ENCODE measurements at regions not wholly inside any gene's neighbourhood (a gene's known extent, or its start where the extent isn't known, plus 50 kb on each side); places are given as distances from the start of the nearest gene placed in this dataset.

DNA sequence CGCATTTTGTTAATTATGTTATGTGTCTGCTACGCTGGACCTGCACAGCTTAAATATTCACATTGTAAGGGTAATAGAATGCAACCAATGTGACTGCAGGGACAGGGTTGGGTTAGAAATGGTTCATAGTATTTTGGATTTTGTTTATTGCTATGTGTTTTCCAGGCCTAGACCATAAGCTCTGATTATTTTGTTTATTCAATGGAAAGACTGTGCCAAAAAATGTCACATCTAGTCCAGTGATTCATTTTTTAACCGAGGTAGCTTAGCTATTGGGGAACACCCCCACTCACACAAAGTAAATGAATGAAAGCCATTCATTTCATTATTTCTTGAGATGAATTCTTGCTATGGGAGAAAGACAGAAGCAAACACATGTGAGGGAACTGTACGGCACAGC is 516.5 kb upstream of the ANKRD30A start:
- RAD21 ChIA-PET (ENCODE audit: low non-redundant PET in 1 of 2, low total read pairs in 2 of 2, uncharacterized antibody in 2 of 2, unreplicated experiment in 2 of 2), result no interaction called here
- ATAC-seq (no peak), DNase-seq (ENCODE audit: low read depth, low spot score) (no peak)
- Histone ChIP-seq H3K36me3 (ENCODE audit: control insufficient read depth in 1 of 2, insufficient read depth in 2 of 2, low read length in 2 of 2) (no peaks in the 10 kb centered on the region), H3K27ac (ENCODE audit: low read depth, low read length) (no peak overlapping the region), H2AFZ (ENCODE audit: low read depth, low read length, poor library complexity, severe bottlenecking) (no peak overlapping the region), H3K4me2 (ENCODE audit: low read length) (no peak overlapping the region), H4K20me1 (ENCODE audit: insufficient read depth) (no peaks in the 10 kb centered on the region), H3K79me2 (ENCODE audit: insufficient read depth, low read length) (no peaks in the 10 kb centered on the region), H3K9ac (ENCODE audit: low read length) (no peak overlapping the region), H3K4me3 (replicated peaks in 1 of 2; ENCODE audit: low read depth in 1 of 2, low read length in 2 of 2) (no peak overlapping the region), H3K9me2 (ENCODE audit: insufficient read depth) (no peaks in the 10 kb centered on the region), H3K4me1 (ENCODE audit: control insufficient read depth in 1 of 2, insufficient read depth in 2 of 2, low read length in 2 of 2) (no peaks in the 10 kb centered on the region), H3K27me3 (ENCODE audit: insufficient read depth, low read length) (no peaks in the 10 kb centered on the region), H3K9me3 (ENCODE audit: control insufficient read depth in 1 of 2, insufficient read depth in 1 of 2, low read depth in 1 of 2, low read length in 2 of 2) (peaks cover 4 to 8% of the 10 kb centered on the region in 2 experiments; a peak in 2 of 4 replicates)
- intact Hi-C loops (cut with micrococcal nuclease), result no loop called here
- no TSS peak for BruUV-seq (replicated peaks)
- POLR2A ChIA-PET, result no interaction called here
- CTCF ChIA-PET, result no interaction called here
- no peak for TF ChIP-seq ZNF274 (IDR thresholded peaks at IDR 0.05; ENCODE audit: low read depth, low read length)
- TF ChIP-seq, protein P1, sequence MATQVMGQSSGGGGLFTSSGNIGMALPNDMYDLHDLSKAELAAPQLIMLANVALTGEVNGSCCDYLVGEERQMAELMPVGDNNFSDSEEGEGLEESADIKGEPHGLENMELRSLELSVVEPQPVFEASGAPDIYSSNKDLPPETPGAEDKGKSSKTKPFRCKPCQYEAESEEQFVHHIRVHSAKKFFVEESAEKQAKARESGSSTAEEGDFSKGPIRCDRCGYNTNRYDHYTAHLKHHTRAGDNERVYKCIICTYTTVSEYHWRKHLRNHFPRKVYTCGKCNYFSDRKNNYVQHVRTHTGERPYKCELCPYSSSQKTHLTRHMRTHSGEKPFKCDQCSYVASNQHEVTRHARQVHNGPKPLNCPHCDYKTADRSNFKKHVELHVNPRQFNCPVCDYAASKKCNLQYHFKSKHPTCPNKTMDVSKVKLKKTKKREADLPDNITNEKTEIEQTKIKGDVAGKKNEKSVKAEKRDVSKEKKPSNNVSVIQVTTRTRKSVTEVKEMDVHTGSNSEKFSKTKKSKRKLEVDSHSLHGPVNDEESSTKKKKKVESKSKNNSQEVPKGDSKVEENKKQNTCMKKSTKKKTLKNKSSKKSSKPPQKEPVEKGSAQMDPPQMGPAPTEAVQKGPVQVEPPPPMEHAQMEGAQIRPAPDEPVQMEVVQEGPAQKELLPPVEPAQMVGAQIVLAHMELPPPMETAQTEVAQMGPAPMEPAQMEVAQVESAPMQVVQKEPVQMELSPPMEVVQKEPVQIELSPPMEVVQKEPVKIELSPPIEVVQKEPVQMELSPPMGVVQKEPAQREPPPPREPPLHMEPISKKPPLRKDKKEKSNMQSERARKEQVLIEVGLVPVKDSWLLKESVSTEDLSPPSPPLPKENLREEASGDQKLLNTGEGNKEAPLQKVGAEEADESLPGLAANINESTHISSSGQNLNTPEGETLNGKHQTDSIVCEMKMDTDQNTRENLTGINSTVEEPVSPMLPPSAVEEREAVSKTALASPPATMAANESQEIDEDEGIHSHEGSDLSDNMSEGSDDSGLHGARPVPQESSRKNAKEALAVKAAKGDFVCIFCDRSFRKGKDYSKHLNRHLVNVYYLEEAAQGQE (IDR thresholded peaks at IDR 0.05; ENCODE audit: low read depth), result no peak
- TF ChIP-seq CBX3 (IDR thresholded peaks at IDR 0.05; ENCODE audit: low read depth), result no peak
- TF ChIP-seq ZFX (IDR thresholded peaks at IDR 0.05), result no peak
- no peak for TF ChIP-seq SIN3A (IDR thresholded peaks at IDR 0.05; ENCODE audit: low read depth)
- TF ChIP-seq, protein P2, sequence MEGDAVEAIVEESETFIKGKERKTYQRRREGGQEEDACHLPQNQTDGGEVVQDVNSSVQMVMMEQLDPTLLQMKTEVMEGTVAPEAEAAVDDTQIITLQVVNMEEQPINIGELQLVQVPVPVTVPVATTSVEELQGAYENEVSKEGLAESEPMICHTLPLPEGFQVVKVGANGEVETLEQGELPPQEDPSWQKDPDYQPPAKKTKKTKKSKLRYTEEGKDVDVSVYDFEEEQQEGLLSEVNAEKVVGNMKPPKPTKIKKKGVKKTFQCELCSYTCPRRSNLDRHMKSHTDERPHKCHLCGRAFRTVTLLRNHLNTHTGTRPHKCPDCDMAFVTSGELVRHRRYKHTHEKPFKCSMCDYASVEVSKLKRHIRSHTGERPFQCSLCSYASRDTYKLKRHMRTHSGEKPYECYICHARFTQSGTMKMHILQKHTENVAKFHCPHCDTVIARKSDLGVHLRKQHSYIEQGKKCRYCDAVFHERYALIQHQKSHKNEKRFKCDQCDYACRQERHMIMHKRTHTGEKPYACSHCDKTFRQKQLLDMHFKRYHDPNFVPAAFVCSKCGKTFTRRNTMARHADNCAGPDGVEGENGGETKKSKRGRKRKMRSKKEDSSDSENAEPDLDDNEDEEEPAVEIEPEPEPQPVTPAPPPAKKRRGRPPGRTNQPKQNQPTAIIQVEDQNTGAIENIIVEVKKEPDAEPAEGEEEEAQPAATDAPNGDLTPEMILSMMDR (IDR thresholded peaks at IDR 0.05 in 2 of 3, conservative IDR thresholded peaks at IDR 0.05 in 1 of 3; ENCODE audit: borderline replicate concordance in 1 of 3, insufficient read depth in 1 of 3, low read depth in 2 of 3, low read length in 2 of 3), result no peak
